ENCODE measurements at regions not wholly inside any gene's neighbourhood (a gene's known extent, or its start where the extent isn't known, plus 50 kb on each side); places are given as distances from the start of the nearest gene placed in this dataset.
A peak's percentile ranks its signal among the peaks of the same experiment; 100 is the strongest.

DNA sequence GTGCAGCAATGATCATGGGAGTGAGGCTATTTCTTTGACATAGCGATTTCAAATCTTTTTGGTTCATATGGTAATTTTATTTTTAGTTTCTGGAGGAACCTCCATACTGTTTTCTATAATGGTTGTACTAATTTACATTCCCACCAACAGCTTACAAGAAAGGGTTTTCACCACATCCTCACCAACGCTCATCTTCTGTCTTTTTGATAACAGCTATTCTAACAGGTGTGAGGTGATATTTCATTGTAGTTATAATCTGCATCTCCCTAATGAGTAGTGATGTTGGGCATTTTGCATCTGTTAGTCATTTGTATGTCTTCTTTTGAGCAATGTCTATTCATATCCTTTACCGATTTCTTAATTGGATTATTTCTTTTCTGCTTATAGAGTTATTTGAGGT, 75.0 kb upstream of the FHIP2A start:
- H4K20me1 ChIP-seq (ENCODE audit: insufficient read depth, low read length) = no peaks in the 10 kb centered on the region
- no peaks in the 10 kb centered on the region for H3K27me3 ChIP-seq (ENCODE audit: insufficient read depth, low read length)
- no peak overlapping the region for H3K4me3 ChIP-seq (ENCODE audit: insufficient read depth, low read depth, low read length)
- H3K27ac ChIP-seq (ENCODE audit: low read depth, low read length) = no peak overlapping the region
- H3K9ac ChIP-seq (ENCODE audit: low read length) = no peak overlapping the region
- no peaks in the 10 kb centered on the region for H3K36me3 ChIP-seq (ENCODE audit: insufficient read depth, low read length)
- H3K36me3 Mint-ChIP-seq (ENCODE audit: low read depth, unreplicated experiment) = peaks cover 2% of the 10 kb centered on the region
- DNase-seq (ENCODE audit: low read depth) = no peak
- no peaks in the 10 kb centered on the region for H3K4me1 Mint-ChIP-seq (ENCODE audit: low read depth, unreplicated experiment)
- no peak for FAIRE-seq
- no peak overlapping the region for H3K27ac Mint-ChIP-seq (ENCODE audit: unreplicated experiment)
- no peaks in the 10 kb centered on the region for H3K4me1 ChIP-seq (ENCODE audit: insufficient read depth, low read length)
- H3K4me2 ChIP-seq (ENCODE audit: low read length) = no peak overlapping the region
- no peaks in the 10 kb centered on the region for H3K9me3 ChIP-seq (ENCODE audit: insufficient read depth, low read depth, low read length)
- no peaks in the 10 kb centered on the region for H3K79me2 ChIP-seq (ENCODE audit: insufficient read depth, low read length)
- TF ChIP-seq, protein P1, sequence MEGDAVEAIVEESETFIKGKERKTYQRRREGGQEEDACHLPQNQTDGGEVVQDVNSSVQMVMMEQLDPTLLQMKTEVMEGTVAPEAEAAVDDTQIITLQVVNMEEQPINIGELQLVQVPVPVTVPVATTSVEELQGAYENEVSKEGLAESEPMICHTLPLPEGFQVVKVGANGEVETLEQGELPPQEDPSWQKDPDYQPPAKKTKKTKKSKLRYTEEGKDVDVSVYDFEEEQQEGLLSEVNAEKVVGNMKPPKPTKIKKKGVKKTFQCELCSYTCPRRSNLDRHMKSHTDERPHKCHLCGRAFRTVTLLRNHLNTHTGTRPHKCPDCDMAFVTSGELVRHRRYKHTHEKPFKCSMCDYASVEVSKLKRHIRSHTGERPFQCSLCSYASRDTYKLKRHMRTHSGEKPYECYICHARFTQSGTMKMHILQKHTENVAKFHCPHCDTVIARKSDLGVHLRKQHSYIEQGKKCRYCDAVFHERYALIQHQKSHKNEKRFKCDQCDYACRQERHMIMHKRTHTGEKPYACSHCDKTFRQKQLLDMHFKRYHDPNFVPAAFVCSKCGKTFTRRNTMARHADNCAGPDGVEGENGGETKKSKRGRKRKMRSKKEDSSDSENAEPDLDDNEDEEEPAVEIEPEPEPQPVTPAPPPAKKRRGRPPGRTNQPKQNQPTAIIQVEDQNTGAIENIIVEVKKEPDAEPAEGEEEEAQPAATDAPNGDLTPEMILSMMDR (IDR thresholded peaks at IDR 0.05; ENCODE audit: insufficient read depth, low read depth, low read length) = no peak
- TF ChIP-seq EZH2 (IDR thresholded peaks at IDR 0.05; ENCODE audit: insufficient read depth, low read length) = no peak
- H3K9me3 Mint-ChIP-seq (ENCODE audit: unreplicated experiment) = no peaks in the 10 kb centered on the region
- H3K27me3 Mint-ChIP-seq (ENCODE audit: low read depth, unreplicated experiment) = peaks cover 14% of the 10 kb centered on the region
- no peak overlapping the region for H3K4me3 Mint-ChIP-seq (ENCODE audit: unreplicated experiment)
- no peak overlapping the region for H2AFZ ChIP-seq (ENCODE audit: low read depth, low read length)

DNA sequence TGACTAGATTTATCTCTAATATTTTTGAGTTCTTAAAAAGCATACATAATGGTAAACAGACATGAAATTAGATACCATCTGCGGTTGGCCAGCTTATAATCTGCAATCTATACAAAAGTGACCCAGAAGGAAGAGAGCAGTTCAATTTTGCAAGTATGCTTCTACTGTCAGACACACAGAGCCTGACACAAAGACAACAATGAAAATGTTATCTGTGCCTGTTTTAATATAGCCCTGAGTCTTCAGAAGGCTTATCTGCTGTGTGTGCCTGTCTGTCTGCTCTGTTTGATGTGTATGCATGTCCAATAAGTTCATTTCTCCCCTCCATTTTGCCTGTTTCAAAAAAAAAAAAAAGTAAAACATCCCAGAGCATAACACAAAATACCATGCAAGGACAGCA, 73.3 kb upstream of the FHIP2A start:
- no peak for TF ChIP-seq EZH2 (IDR thresholded peaks at IDR 0.05; ENCODE audit: insufficient read depth, low read length)
- H3K27ac ChIP-seq (ENCODE audit: low read depth, low read length) = no peak overlapping the region

DNA sequence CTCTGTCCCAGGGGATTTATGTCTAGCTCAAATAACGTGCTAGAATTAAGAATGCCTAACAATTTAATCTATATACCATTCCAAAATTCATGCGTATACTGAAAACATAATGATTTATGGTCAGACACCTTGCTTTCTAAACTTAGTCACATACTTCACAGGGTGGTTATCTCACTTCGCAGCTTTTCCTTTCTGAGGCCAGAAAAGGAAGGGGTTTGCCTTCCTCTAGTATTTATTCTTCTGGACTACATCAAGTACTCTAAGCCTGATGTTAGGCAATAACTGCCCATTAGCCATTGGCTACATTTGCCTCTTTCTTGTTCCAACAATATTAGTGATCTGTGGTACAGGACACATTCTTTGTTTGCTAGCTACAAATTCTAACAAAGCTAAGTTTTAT, 72.6 kb upstream of the FHIP2A start:
- H3K4me1 Mint-ChIP-seq (ENCODE audit: low read depth, unreplicated experiment) = no peaks in the 10 kb centered on the region
- Histone ChIP-seq H3K79me2 (ENCODE audit: insufficient read depth, low read length) (no peaks in the 10 kb centered on the region), H3K27me3 (ENCODE audit: insufficient read depth, low read length) (no peaks in the 10 kb centered on the region), H4K20me1 (ENCODE audit: insufficient read depth, low read length) (no peaks in the 10 kb centered on the region), H2AFZ (ENCODE audit: low read depth, low read length) (no peak overlapping the region), H3K9ac (ENCODE audit: low read length) (no peak overlapping the region), H3K4me3 (ENCODE audit: insufficient read depth, low read depth, low read length) (no peak overlapping the region), H3K9me3 (ENCODE audit: insufficient read depth, low read depth, low read length) (no peaks in the 10 kb centered on the region), H3K36me3 (ENCODE audit: insufficient read depth, low read length) (no peaks in the 10 kb centered on the region), H3K27ac (ENCODE audit: low read depth, low read length) (no peak overlapping the region), H3K4me1 (ENCODE audit: insufficient read depth, low read length) (peaks cover 4% of the 10 kb centered on the region), H3K4me2 (ENCODE audit: low read length) (no peak overlapping the region)
- no peak overlapping the region for H3K4me3 Mint-ChIP-seq (ENCODE audit: unreplicated experiment)
- no peak for TF ChIP-seq EZH2 (IDR thresholded peaks at IDR 0.05; ENCODE audit: insufficient read depth, low read length)
- TF ChIP-seq, protein P1 (IDR thresholded peaks at IDR 0.05; ENCODE audit: insufficient read depth, low read depth, low read length) = no peak
- H3K27ac Mint-ChIP-seq (ENCODE audit: unreplicated experiment) = no peak overlapping the region
- peaks cover 15% of the 10 kb centered on the region for H3K27me3 Mint-ChIP-seq (ENCODE audit: low read depth, unreplicated experiment)
- peaks cover 2% of the 10 kb centered on the region for H3K36me3 Mint-ChIP-seq (ENCODE audit: low read depth, unreplicated experiment)
- FAIRE-seq (no peak), DNase-seq (ENCODE audit: low read depth) (peak; percentile 28)
- no peaks in the 10 kb centered on the region for H3K9me3 Mint-ChIP-seq (ENCODE audit: unreplicated experiment)

More for the DNA sequence above, 73.3 kb upstream of the FHIP2A start:
- Histone ChIP-seq H3K9ac (ENCODE audit: low read length) (no peak overlapping the region), H3K79me2 (ENCODE audit: insufficient read depth, low read length) (no peaks in the 10 kb centered on the region), H4K20me1 (ENCODE audit: insufficient read depth, low read length) (no peaks in the 10 kb centered on the region), H3K4me2 (ENCODE audit: low read length) (no peak overlapping the region), H3K9me3 (ENCODE audit: insufficient read depth, low read depth, low read length) (no peaks in the 10 kb centered on the region), H3K4me3 (ENCODE audit: insufficient read depth, low read depth, low read length) (no peak overlapping the region), H3K27me3 (ENCODE audit: insufficient read depth, low read length) (no peaks in the 10 kb centered on the region), H3K36me3 (ENCODE audit: insufficient read depth, low read length) (no peaks in the 10 kb centered on the region), H3K4me1 (ENCODE audit: insufficient read depth, low read length) (peaks cover 3% of the 10 kb centered on the region), H2AFZ (ENCODE audit: low read depth, low read length) (no peak overlapping the region)
- FAIRE-seq (no peak), DNase-seq (ENCODE audit: low read depth) (no peak)
- Mint-ChIP-seq H3K4me3 (ENCODE audit: unreplicated experiment) (no peak overlapping the region), H3K4me1 (ENCODE audit: low read depth, unreplicated experiment) (no peaks in the 10 kb centered on the region), H3K27ac (ENCODE audit: unreplicated experiment) (no peak overlapping the region), H3K9me3 (ENCODE audit: unreplicated experiment) (no peaks in the 10 kb centered on the region), H3K36me3 (ENCODE audit: low read depth, unreplicated experiment) (peaks cover 2% of the 10 kb centered on the region), H3K27me3 (ENCODE audit: low read depth, unreplicated experiment) (peaks cover 16% of the 10 kb centered on the region)

Data from astrocyte (in vitro differentiated cells and primary cell).